K562 (cell line): ENCODE measurements at regions not wholly inside any gene's neighbourhood (a gene's known extent, or its start where the extent isn't known, plus 50 kb on each side); places are given as distances from the start of the nearest gene placed in this dataset.

Experiments
- CEBPZ ChIP-seq: fragments of 150-350 bp; IDR thresholded peaks from 2 replicates; pipeline ENCODE4 v1.6.1; 2014; ENCODE audit warnings: low read depth, mild to moderate bottlenecking, low read length, borderline replicate concordance
- CTCF ChIP-seq, 3 experiments: IDR thresholded peaks in 2 of 3; conservative IDR thresholded peaks in 1 of 3; 2 replicates each; pipeline ENCODE4 v1.5.1; 2011 to 2012; ENCODE audit warnings: low read length in 3 of 3, mild to moderate bottlenecking in 3 of 3, control low read depth in 2 of 3, improper control_type of control experiment in 1 of 3, inconsistent platforms in 1 of 3, low read depth in 1 of 3, mixed read lengths in 1 of 3, moderate library complexity in 1 of 3; ENCODE audit not compliant: insufficient read depth in 2 of 3
- E2F1 ChIP-seq: sonication (generic); formaldehyde crosslinking; IDR thresholded peaks from 2 replicates; pipeline ENCODE4 v1.8.1; 2023; ENCODE audit warnings: mild to moderate bottlenecking, missing genetic modification reagents, moderate library complexity
- EZH2 ChIP-seq: IDR thresholded peaks from 2 replicates; pipeline ENCODE4 v1.6.1; 2012; ENCODE audit warnings: low read depth, mild to moderate bottlenecking, inconsistent platforms, low read length, borderline replicate concordance
- FOXA3 ChIP-seq, 2 experiments: fragments of 450-650 bp in 1 of 2; sonication (generic) in 1 of 2; formaldehyde crosslinking; IDR thresholded peaks in 1 of 2; conservative IDR thresholded peaks in 1 of 2; 2 replicates each; pipeline versions ENCODE4 v1.4.0 to v1.8.0; 2020 to 2022; ENCODE audit warnings: mild to moderate bottlenecking in 2 of 2, missing genetic modification reagents in 1 of 2
- LARP7 ChIP-seq: fragments of 450-650 bp; IDR thresholded peaks from 2 replicates; pipeline ENCODE4 v1.6.1; 2016
- MLX ChIP-seq, 2 experiments: fragments of 450-650 bp in 1 of 2; sonication (generic) in 1 of 2; formaldehyde crosslinking; conservative IDR thresholded peaks; 2 replicates each; pipeline versions ENCODE4 v1.4.0 to v1.8.1; 2020 to 2022; ENCODE audit warnings: mild to moderate bottlenecking in 1 of 2, missing genetic modification reagents in 1 of 2
- RBM22 ChIP-seq: fragments of 200-400 bp; formaldehyde crosslinking; IDR thresholded peaks from 2 replicates; pipeline ENCODE4 v1.6.1; 2018; ENCODE audit warnings: low read length, low read depth; ENCODE audit not compliant: poor library complexity, severe bottlenecking
- ZBTB33 ChIP-seq: sonication (generic); formaldehyde crosslinking; IDR thresholded peaks from 2 replicates; pipeline ENCODE4 v1.8.1; 2023; ENCODE audit warnings: mild to moderate bottlenecking, missing genetic modification reagents
- ZFP30 ChIP-seq: fragments of 250-450 bp; sonication (Bioruptor Pico); IDR thresholded peaks from 2 replicates; pipeline ENCODE4 v1.8.0; 2022; ENCODE audit warnings: moderate library complexity, mild to moderate bottlenecking, inconsistent platforms, borderline replicate concordance
- ZNF121 ChIP-seq: sonication (generic); formaldehyde crosslinking; conservative IDR thresholded peaks from 2 replicates; pipeline ENCODE4 v1.8.0; 2022; ENCODE audit warnings: missing genetic modification reagents

- TF ChIP-seq CEBPZ, result no peak
- TF ChIP-seq ZNF121 (CRISPR knock-in tag), result no peak
- no peak for TF ChIP-seq ZBTB33
- no peak for TF ChIP-seq CTCF (IDR thresholded peaks at IDR 0.05 in 2 of 3, conservative IDR thresholded peaks at IDR 0.05 in 1 of 3; ENCODE audit: insufficient read depth in 2 of 3, low read depth in 1 of 3, low read length in 3 of 3)
- no peak for TF ChIP-seq FOXA3 (CRISPR knock-in tag; conservative IDR thresholded peaks at IDR 0.05 in 1 of 2, IDR thresholded peaks at IDR 0.05 in 1 of 2)
- TF ChIP-seq RBM22, result no peak
- TF ChIP-seq ZFP30 (CRISPR knock-in tag), result no peak
- TF ChIP-seq MLX (CRISPR knock-in tag; conservative IDR thresholded peaks at IDR 0.05), result no peak
- no peak for TF ChIP-seq EZH2
- TF ChIP-seq E2F1, result no peak
- no peak for TF ChIP-seq LARP7
Measured at GRCh38 chr4:59837751-59838150, 1362.4 kb upstream of the ADGRL3 start.
